HG03175 (cell line): ENCODE measurements at regions not wholly inside any gene's neighbourhood (a gene's known extent, or its start where the extent isn't known, plus 50 kb on each side); places are given as distances from the start of the nearest gene placed in this dataset.

Experiments used
- ATAC-seq: cut with Tn5 transposase; IDR thresholded peaks from one replicate; pipeline ENCODE4 v1.9.1; 2021; ENCODE audit warnings: mild to moderate bottlenecking, moderate library complexity; ENCODE audit not compliant: unreplicated experiment

- ATAC-seq, result no peak
Measured at GRCh38 chr2:18427762-18428161, 132.7 kb downstream of the RDH14 start.

- ATAC-seq, result no peak
Measured at GRCh38 chr2:18426174-18426573, 134.3 kb downstream of the RDH14 start.

GRCh38 chr2:18425210-18425703, 135.2 kb downstream of the RDH14 start:
- no peak for ATAC-seq

- ATAC-seq, result no peak
Measured at GRCh38 chr2:18423636-18424035, 136.8 kb downstream of the RDH14 start.

GRCh38 chr2:18422432-18423165, 137.9 kb downstream of the RDH14 start:
- no peak for ATAC-seq

GRCh38 chr2:18413676-18414396, 146.6 kb downstream of the RDH14 start:
- ATAC-seq, result no peak

GRCh38 chr2:18412980-18413675, 147.3 kb downstream of the RDH14 start:
- no peak for ATAC-seq

GRCh38 chr2:18411626-18412025, 148.8 kb downstream of the RDH14 start:
- ATAC-seq, result no peak

- no peak for ATAC-seq
Measured at GRCh38 chr2:18410543-18410942, 149.9 kb downstream of the RDH14 start.

- ATAC-seq, result no peak
Measured at GRCh38 chr2:18408638-18409037, 151.8 kb downstream of the RDH14 start.

- no peak for ATAC-seq
Measured at GRCh38 chr2:18406219-18406618, 154.2 kb downstream of the RDH14 start.

GRCh38 chr2:18404708-18405107, 155.7 kb downstream of the RDH14 start:
- ATAC-seq, result no peak

GRCh38 chr2:18403921-18404522, 156.4 kb downstream of the RDH14 start:
- ATAC-seq, result no peak

- no peak for ATAC-seq
Measured at GRCh38 chr2:18402831-18403230, 157.6 kb downstream of the RDH14 start.

- no peak for ATAC-seq
Measured at GRCh38 chr2:18401471-18401870, 159.0 kb downstream of the RDH14 start.

- ATAC-seq, result no peak
Measured at GRCh38 chr2:18399601-18400000, 160.9 kb downstream of the RDH14 start.

- ATAC-seq, result no peak
Measured at GRCh38 chr2:18398833-18399232, 161.6 kb downstream of the RDH14 start.

- no peak for ATAC-seq
Measured at GRCh38 chr2:18396329-18397010, 164.0 kb downstream of the RDH14 start.

GRCh38 chr2:18395555-18395954, 164.9 kb downstream of the RDH14 start:
- ATAC-seq, result no peak

- ATAC-seq, result peak; percentile 85
Measured at GRCh38 chr2:18387441-18388206, 172.8 kb downstream of the RDH14 start.
